ENCODE measurements at regions not wholly inside any gene's neighbourhood (a gene's known extent, or its start where the extent isn't known, plus 50 kb on each side); places are given as distances from the start of the nearest gene placed in this dataset.
"Not testable (repeated sequence)": the region's sequence is repeated elsewhere in the genome, so short reads cannot be mapped to it uniquely, and the experiment has no call there.

- TF ChIP-seq IRF3 (IDR thresholded peaks at IDR 0.05; ENCODE audit: low read depth, low read length) (no peak), USF2 (IDR thresholded peaks at IDR 0.05; ENCODE audit: borderline replicate concordance, low read depth, low read length) (no peak)
Measured at GRCh38 chr4:100870940-100871772, 353.3 kb upstream of the EMCN start (continued).

- no peaks in the 10 kb centered on the region for H3K79me2 ChIP-seq (ENCODE audit: insufficient read depth)
- H3K36me3 ChIP-seq (replicated peaks in 1 of 2; ENCODE audit: control insufficient read depth in 1 of 2, insufficient read depth in 2 of 2, low read length in 1 of 2), result no peaks in the 10 kb centered on the region
- no peak for TF ChIP-seq MXI1 (IDR thresholded peaks at IDR 0.05; ENCODE audit: low read depth, low read length)
- TF ChIP-seq TAF1 (IDR thresholded peaks at IDR 0.05; ENCODE audit: borderline replicate concordance, low read depth, low read length), result no peak
- TF ChIP-seq GATA2 (CRISPR knock-in tag; IDR thresholded peaks at IDR 0.05), result no peak
- TF ChIP-seq USF2 (IDR thresholded peaks at IDR 0.05; ENCODE audit: borderline replicate concordance, low read depth, low read length), result no peak
- TF ChIP-seq MAX (IDR thresholded peaks at IDR 0.05; ENCODE audit: low read depth), result no peak
- no peak for TF ChIP-seq IRF3 (IDR thresholded peaks at IDR 0.05; ENCODE audit: low read depth, low read length)
- ChIA-PET POLR2A (no interaction called here), CTCF (no interaction called here)
- no peaks in the 10 kb centered on the region; a peak in 1 of 4 replicates for H3K4me1 ChIP-seq (ENCODE audit: control insufficient read depth in 1 of 2, insufficient read depth in 2 of 2, low read depth in 1 of 2, low read length in 1 of 2)
- no peaks in the 10 kb centered on the region for H3F3A ChIP-seq (replicated peaks; ENCODE audit: insufficient read depth)
- H3K4me2 ChIP-seq, result no peak overlapping the region
- no peak overlapping the region for H3K27ac ChIP-seq (ENCODE audit: low read depth in 2 of 2, low read length in 1 of 2)
- H3K9ac ChIP-seq, result no peak overlapping the region
- H3K27me3 ChIP-seq (ENCODE audit: insufficient read depth), result no peaks in the 10 kb centered on the region
- H4K20me1 ChIP-seq (ENCODE audit: insufficient read depth), result no peaks in the 10 kb centered on the region
- no peak overlapping the region for H2AFZ ChIP-seq (ENCODE audit: low read depth)
- WGBS (ENCODE audit: low lambda C conversion rate), result 100% methylated on average over 1 of the region's 1 CpG
- no peak for DNase-seq
- H3K9me2 ChIP-seq, result no peaks in the 10 kb centered on the region
- H3K9me3 ChIP-seq, result no peaks in the 10 kb centered on the region
- no peak overlapping the region for H3K4me3 ChIP-seq (ENCODE audit: low read depth in 2 of 2, low read length in 1 of 2)
Measured at GRCh38 chr4:100869276-100869675, 351.5 kb upstream of the EMCN start.

GRCh38 chr4:100868281-100868680 is 350.5 kb upstream of the EMCN start:
- H3K4me2 ChIP-seq; H3K79me2 ChIP-seq (ENCODE audit: insufficient read depth); H3K27ac ChIP-seq (ENCODE audit: low read depth in 2 of 2, low read length in 1 of 2); H3K36me3 ChIP-seq (replicated peaks in 1 of 2; ENCODE audit: control insufficient read depth in 1 of 2, insufficient read depth in 2 of 2, low read length in 1 of 2); H3K9ac ChIP-seq; CTCF ChIA-PET; H3F3A ChIP-seq (replicated peaks; ENCODE audit: insufficient read depth); H4K20me1 ChIP-seq (ENCODE audit: insufficient read depth); POLR2A ChIA-PET; H3K9me2 ChIP-seq; H2AFZ ChIP-seq (ENCODE audit: low read depth); H3K4me3 ChIP-seq (ENCODE audit: low read depth in 2 of 2, low read length in 1 of 2); DNase-seq; H3K9me3 ChIP-seq; H3K27me3 ChIP-seq (ENCODE audit: insufficient read depth); H3K4me1 ChIP-seq (ENCODE audit: control insufficient read depth in 1 of 2, insufficient read depth in 2 of 2, low read depth in 1 of 2, low read length in 1 of 2): not testable (repeated sequence)
- WGBS (ENCODE audit: low lambda C conversion rate), result 61% methylated on average over 3 of the region's 4 CpGs

Data from SK-N-SH (cell line).